BLaER1 treated with 17β-estradiol and CSF1 and Interleukin-3, amounts not matched to agents 10 nM and 100 nM (cell line): ENCODE measurements at regions not wholly inside any gene's neighbourhood (a gene's known extent, or its start where the extent isn't known, plus 50 kb on each side); places are given as distances from the start of the nearest gene placed in this dataset.

Experiments used
- H3K27ac ChIP-seq, 11 experiments: shearing (Covaris generic); formaldehyde crosslinking; 2 replicates each; pipeline ENCODE4 v1.8.1; 2022
- H3K27me3 ChIP-seq, 11 experiments: shearing (Covaris generic); formaldehyde crosslinking; 2 replicates each; pipeline ENCODE4 v1.8.1; 2022
- H3K36me3 ChIP-seq, 11 experiments: shearing (Covaris generic); formaldehyde crosslinking; 2 replicates each; pipeline ENCODE4 v1.8.1; 2022
- H3K4me1 ChIP-seq, 10 experiments: shearing (Covaris generic); formaldehyde crosslinking; 2 replicates each; pipeline ENCODE4 v1.8.1; 2022
- H3K4me2 ChIP-seq, 11 experiments: shearing (Covaris generic); formaldehyde crosslinking; 2 replicates each; pipeline ENCODE4 v1.8.1; 2022
- H3K4me3 ChIP-seq, 10 experiments: shearing (Covaris generic); formaldehyde crosslinking; 2 replicates each; pipeline ENCODE4 v1.8.1; 2022
- H3K9ac ChIP-seq, 11 experiments: shearing (Covaris generic); formaldehyde crosslinking; 2 replicates each; pipeline ENCODE4 v1.8.1; 2022
- H3K9me3 ChIP-seq, 11 experiments: shearing (Covaris generic); formaldehyde crosslinking; replicated peaks in 1 of 11; 2 replicates each; pipeline ENCODE4 v1.8.1; 2022
- H4K20me1 ChIP-seq, 11 experiments: shearing (Covaris generic); formaldehyde crosslinking; 2 replicates each; pipeline ENCODE4 v1.8.1; 2022
- Cebpa-rat ChIP-seq, 11 experiments: shearing (Covaris generic); IDR thresholded peaks; 2 replicates each; pipeline ENCODE4 v1.8.1; 2022

DNA sequence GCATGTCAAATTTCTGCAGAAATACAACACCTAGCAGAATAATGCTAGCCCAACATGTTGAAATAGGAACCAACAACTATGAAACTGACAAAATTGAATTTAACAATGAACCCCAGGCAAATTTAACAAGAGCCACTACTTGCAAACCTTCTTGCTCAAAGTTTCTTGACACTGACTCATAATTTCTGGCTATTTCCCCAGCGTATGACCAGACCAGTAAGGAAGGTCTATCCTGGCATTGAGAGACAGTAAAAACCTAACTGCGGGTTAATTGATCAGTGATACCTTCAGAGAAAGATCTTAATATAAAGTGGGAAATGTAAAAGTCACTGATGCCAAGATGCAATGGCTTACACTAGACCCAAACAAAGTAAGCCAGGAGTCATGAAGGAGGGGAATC lies 510.1 kb downstream of the ARL4A start:
- Histone ChIP-seq H3K36me3 (no peaks in the 10 kb centered on the region), H3K27me3 (no peaks in the 10 kb centered on the region), H4K20me1 (no peaks in the 10 kb centered on the region), H3K4me2 (no peak overlapping the region), H3K9me3 (no peaks in the 10 kb centered on the region), H3K4me1 (no peaks in the 10 kb centered on the region), H3K27ac (no peak overlapping the region), H3K4me3 (no peak overlapping the region), H3K9ac (no peak overlapping the region)
- no peak for TF ChIP-seq Cebpa-rat (IDR thresholded peaks at IDR 0.05)

DNA sequence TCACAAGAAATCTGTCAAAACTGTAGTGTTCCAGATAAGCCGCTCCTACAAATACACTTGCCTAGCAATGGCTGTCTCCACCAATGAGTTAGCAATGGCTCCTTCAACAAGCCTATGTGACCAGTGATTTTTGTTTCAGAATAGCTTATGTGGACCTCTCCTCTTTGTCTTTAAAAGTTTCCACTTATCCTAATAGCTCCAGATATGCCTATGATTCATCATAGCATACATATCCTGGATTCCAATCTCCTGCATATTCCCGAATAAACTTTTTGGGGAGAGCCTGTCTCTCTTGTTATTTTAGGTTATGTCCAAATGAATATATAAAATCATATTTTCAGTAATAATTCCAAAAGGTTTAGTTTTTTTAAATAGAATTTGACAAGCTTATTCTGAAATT lies 510.6 kb downstream of the ARL4A start:
- Histone ChIP-seq H3K9ac (no peak overlapping the region), H3K27me3 (no peaks in the 10 kb centered on the region), H3K4me2 (no peak overlapping the region), H3K9me3 (no peaks in the 10 kb centered on the region), H3K4me3 (no peak overlapping the region), H3K27ac (no peak overlapping the region), H3K4me1 (no peaks in the 10 kb centered on the region), H4K20me1 (no peaks in the 10 kb centered on the region), H3K36me3 (no peaks in the 10 kb centered on the region)
- TF ChIP-seq Cebpa-rat (IDR thresholded peaks at IDR 0.05), result no peak

DNA sequence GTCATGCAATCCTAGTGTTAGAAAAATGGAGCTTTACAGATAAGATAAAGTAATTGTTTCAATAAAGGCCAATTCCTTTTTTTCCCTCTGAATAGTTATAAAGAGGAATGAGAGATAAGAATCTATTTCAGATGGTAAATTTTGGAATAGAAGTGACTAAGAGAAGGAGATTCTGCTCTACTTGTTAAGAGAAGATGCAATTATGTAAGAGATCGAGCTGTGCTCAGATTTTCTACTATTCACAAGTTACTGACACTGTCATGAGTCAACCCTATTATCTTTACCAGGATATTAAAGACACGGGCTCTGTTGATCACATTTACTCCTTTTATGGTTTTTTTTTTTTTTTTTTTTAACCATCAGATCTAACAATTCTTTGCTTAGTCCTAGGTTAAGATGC lies 511.3 kb downstream of the ARL4A start:
- Histone ChIP-seq H3K4me3 (no peak overlapping the region), H3K36me3 (no peaks in the 10 kb centered on the region), H3K9me3 (no peaks in the 10 kb centered on the region), H3K4me1 (no peaks in the 10 kb centered on the region), H3K27ac (no peak overlapping the region), H3K9ac (no peak overlapping the region), H4K20me1 (no peaks in the 10 kb centered on the region), H3K4me2 (no peak overlapping the region), H3K27me3 (no peaks in the 10 kb centered on the region)
- no peak for TF ChIP-seq Cebpa-rat (IDR thresholded peaks at IDR 0.05)

DNA sequence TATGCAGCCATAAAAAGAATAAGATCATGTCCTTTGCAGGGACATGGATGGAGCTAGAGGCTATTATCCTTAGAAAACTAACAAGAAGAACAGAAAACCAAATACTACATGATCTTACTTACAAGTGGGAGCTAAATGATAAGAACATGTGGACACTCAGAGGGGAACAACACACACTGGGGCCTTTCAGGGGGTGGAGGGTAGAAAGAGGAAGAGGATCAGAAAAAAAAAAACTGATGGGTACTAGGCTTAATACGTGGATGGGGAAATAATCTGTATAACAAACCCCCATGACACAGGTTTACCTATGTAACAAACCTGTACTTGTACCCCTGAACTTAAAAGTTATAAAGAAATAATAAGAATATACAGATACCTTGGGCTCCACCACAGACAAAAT lies 514.2 kb downstream of the ARL4A start:
- Histone ChIP-seq H3K9ac (no peak overlapping the region), H3K4me3 (no peak overlapping the region), H3K4me2 (no peak overlapping the region), H3K27ac (no peak overlapping the region), H3K27me3 (no peaks in the 10 kb centered on the region), H3K4me1 (no peaks in the 10 kb centered on the region), H4K20me1 (no peaks in the 10 kb centered on the region), H3K9me3 (no peaks in the 10 kb centered on the region), H3K36me3 (no peaks in the 10 kb centered on the region)
- no peak for TF ChIP-seq Cebpa-rat (IDR thresholded peaks at IDR 0.05)

DNA sequence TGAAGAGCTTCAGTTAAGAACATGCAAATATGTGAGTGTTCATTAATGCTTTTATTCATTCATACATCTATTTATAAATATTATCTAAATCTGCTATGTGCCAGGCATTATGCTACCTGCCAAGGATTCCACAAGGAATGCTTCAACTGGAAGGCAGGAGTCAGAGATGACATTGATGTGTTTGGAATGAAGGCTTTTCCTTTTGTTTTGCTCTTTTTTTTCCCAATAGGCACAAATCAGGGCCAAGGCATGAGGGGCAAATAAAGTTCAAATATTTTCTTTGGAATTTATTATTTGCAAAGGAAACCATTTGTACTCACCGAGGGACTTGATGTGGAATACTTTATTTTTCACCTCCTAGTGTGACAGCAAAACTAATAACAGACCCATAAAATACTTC lies 530.3 kb downstream of the ARL4A start:
- Histone ChIP-seq H3K4me2 (no peak overlapping the region), H3K4me3 (no peak overlapping the region), H4K20me1 (no peaks in the 10 kb centered on the region), H3K27ac (no peak overlapping the region), H3K9me3 (no peaks in the 10 kb centered on the region), H3K9ac (no peak overlapping the region), H3K36me3 (no peaks in the 10 kb centered on the region), H3K27me3 (no peaks in the 10 kb centered on the region), H3K4me1 (no peaks in the 10 kb centered on the region)
- TF ChIP-seq Cebpa-rat (IDR thresholded peaks at IDR 0.05), result no peak

DNA sequence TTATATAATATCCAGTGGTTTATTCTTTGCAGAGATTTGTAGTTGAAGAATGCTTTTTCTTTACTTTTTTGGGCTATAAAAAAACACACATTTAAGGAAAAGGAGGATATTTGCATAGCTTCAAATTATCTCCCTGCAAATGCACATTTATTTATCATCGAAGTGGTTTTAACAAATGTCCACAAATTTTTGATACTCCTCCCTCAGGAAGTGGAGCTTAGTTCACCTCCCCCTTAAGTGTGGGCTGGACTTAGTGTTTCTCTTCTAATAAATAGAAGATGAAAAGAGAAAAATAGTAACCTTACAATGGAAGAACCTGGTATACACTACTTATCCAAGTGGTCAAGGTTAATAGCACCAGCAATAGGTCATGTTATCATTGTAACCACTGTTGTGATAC lies 537.6 kb downstream of the ARL4A start:
- no peak overlapping the region for H3K9ac ChIP-seq

DNA sequence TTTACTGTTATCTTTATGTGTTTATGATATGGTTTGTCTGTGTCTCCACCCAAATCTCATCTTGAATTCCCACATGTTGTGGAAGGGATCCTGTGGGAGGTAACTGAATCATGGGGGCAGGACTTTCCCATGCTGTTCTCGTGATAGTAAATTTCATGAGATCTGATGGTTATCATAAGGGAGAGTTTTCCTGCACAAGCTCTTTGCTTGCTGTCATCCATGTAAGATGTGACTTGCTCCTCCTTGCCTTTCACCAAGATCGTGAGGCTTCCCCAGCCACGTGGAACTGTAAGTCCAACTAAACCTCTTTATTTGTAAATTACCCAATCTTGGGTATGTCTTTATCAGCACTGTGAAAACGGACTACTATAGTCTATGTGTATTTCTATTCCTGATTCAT lies 539.0 kb downstream of the ARL4A start:
- Histone ChIP-seq H4K20me1 (no peaks in the 10 kb centered on the region), H3K36me3 (no peaks in the 10 kb centered on the region), H3K4me3 (no peak overlapping the region), H3K4me2 (no peak overlapping the region), H3K27me3 (no peaks in the 10 kb centered on the region), H3K27ac (no peak overlapping the region), H3K9me3 (no peaks in the 10 kb centered on the region), H3K9ac (no peak overlapping the region), H3K4me1 (no peaks in the 10 kb centered on the region)
- TF ChIP-seq Cebpa-rat (IDR thresholded peaks at IDR 0.05), result no peak

More for the DNA sequence above, 537.6 kb downstream of the ARL4A start:
- Histone ChIP-seq H3K36me3 (no peaks in the 10 kb centered on the region), H3K4me1 (no peaks in the 10 kb centered on the region), H3K27me3 (no peaks in the 10 kb centered on the region), H3K9me3 (no peaks in the 10 kb centered on the region), H3K4me3 (no peak overlapping the region), H3K4me2 (no peak overlapping the region), H3K27ac (no peak overlapping the region), H4K20me1 (no peaks in the 10 kb centered on the region)
- TF ChIP-seq Cebpa-rat (IDR thresholded peaks at IDR 0.05), result no peak

DNA sequence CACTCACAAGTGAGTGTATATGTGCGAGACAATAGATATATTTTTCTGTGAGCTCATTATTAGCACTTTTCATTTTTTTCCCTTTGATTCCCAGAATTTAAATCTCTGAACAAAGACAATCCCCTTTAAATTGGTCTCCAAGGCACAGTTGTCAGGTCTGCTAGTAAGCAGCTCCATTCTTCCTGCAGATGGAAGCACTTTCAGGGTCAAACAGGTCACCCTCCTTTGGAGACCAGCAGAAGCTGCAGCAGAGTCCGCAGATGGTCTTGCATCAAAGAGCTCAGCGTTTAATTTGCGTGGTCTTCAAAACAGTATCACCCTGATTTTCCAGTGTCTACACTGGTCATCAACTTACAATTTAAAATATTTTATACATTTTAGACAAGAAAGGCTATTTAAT lies 543.8 kb downstream of the ARL4A start:
- Histone ChIP-seq H3K4me3 (no peak overlapping the region), H3K9me3 (no peaks in the 10 kb centered on the region), H3K27me3 (no peaks in the 10 kb centered on the region), H3K4me2 (no peak overlapping the region), H3K27ac (no peak overlapping the region), H3K36me3 (no peaks in the 10 kb centered on the region), H3K9ac (no peak overlapping the region), H3K4me1 (peaks cover 0 to 5% (median 0%) of the 10 kb centered on the region in 10 experiments; a peak in 1 of 20 replicates), H4K20me1 (no peaks in the 10 kb centered on the region)
- TF ChIP-seq Cebpa-rat (IDR thresholded peaks at IDR 0.05), result no peak

DNA sequence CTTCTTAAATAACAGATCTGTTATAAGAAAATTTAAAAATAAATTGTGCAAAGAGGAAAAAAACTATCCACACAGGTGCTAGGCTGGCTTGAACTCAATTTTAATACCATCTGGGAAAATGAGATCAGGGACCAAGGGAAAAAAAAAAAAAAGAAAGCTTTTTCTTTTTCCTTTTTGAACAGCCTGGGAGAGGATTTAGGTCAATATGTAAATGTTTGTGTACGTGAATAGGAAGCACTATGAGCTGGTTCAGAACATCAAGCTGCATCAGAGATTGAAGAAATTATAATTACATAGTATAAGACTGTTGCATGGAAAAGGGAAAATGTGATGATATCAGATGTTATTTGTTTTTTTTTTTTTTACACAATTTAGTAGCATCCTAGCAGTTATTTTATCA lies 548.0 kb downstream of the ARL4A start:
- H3K27me3 ChIP-seq, result no peaks in the 10 kb centered on the region
- no peak for TF ChIP-seq Cebpa-rat (IDR thresholded peaks at IDR 0.05)

DNA sequence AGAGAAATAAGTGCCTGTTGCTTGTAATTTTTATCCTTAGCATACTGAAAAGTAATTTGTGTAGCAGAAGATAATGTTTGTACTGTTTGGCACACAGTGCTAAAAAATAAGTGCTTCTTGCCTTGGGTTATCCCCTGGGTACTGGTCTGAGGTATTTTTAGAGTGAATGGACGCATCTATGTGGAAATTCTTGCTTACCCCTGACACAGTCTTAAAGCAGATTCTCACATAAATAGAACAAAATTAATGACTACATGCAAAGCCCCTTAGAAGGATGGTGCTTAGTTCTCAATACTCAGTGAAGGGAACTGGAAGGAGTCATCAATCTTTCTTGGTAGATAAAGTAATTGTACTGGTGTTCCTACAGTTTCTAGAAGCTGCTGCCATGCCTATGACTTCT lies 548.6 kb downstream of the ARL4A start:
- no peak for TF ChIP-seq Cebpa-rat (IDR thresholded peaks at IDR 0.05)
- H3K4me2 ChIP-seq, result no peak overlapping the region
- no peak overlapping the region for H3K4me3 ChIP-seq
- H3K9ac ChIP-seq, result no peak overlapping the region
- H3K4me1 ChIP-seq, result peaks cover 0 to 5% (median 0%) of the 10 kb centered on the region in 10 experiments; a peak in 1 of 20 replicates
- no peaks in the 10 kb centered on the region for H4K20me1 ChIP-seq
- H3K27ac ChIP-seq, result no peak overlapping the region
- no peaks in the 10 kb centered on the region for H3K9me3 ChIP-seq
- no peaks in the 10 kb centered on the region for H3K36me3 ChIP-seq
- no peaks in the 10 kb centered on the region for H3K27me3 ChIP-seq

More for the DNA sequence above, 548.0 kb downstream of the ARL4A start:
- H3K9me3 ChIP-seq, result no peaks in the 10 kb centered on the region
- H3K4me3 ChIP-seq, result no peak overlapping the region
- no peaks in the 10 kb centered on the region for H4K20me1 ChIP-seq
- H3K4me1 ChIP-seq, result peaks cover 0 to 5% (median 0%) of the 10 kb centered on the region in 10 experiments; a peak in 1 of 20 replicates
- no peaks in the 10 kb centered on the region for H3K36me3 ChIP-seq
- no peak overlapping the region for H3K9ac ChIP-seq
- H3K4me2 ChIP-seq, result no peak overlapping the region
- H3K27ac ChIP-seq, result no peak overlapping the region

DNA sequence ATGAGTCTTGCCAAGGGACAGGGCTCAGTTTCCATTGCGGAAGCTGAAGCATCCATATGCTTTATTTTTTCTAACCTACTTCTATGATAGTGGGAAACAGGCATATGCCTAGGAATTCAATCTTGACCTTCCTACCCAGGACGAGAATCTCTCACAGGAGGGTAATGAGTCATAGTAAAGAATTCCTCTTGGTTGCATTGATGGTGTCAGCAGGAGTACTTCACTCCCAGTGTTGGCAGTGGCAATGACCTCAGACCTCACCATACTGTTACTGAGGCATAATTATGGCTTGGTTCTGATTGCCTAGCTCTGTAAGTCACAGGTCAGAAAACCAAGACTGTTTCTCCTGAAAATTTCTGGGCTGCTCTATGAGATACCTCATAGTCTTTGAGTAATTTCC lies 552.9 kb downstream of the ARL4A start:
- no peak for TF ChIP-seq Cebpa-rat (IDR thresholded peaks at IDR 0.05)
- Histone ChIP-seq H3K9ac (no peak overlapping the region), H3K4me3 (no peak overlapping the region), H3K4me2 (no peak overlapping the region), H3K36me3 (no peaks in the 10 kb centered on the region), H3K27ac (no peak overlapping the region), H3K27me3 (no peaks in the 10 kb centered on the region), H3K4me1 (peaks cover 0 to 5% (median 0%) of the 10 kb centered on the region in 10 experiments; a peak in 1 of 20 replicates), H3K9me3 (no peaks in the 10 kb centered on the region), H4K20me1 (no peaks in the 10 kb centered on the region)
